ENCODE measurements at regions not wholly inside any gene's neighbourhood (a gene's known extent, or its start where the extent isn't known, plus 50 kb on each side); places are given as distances from the start of the nearest gene placed in this dataset.

DNA sequence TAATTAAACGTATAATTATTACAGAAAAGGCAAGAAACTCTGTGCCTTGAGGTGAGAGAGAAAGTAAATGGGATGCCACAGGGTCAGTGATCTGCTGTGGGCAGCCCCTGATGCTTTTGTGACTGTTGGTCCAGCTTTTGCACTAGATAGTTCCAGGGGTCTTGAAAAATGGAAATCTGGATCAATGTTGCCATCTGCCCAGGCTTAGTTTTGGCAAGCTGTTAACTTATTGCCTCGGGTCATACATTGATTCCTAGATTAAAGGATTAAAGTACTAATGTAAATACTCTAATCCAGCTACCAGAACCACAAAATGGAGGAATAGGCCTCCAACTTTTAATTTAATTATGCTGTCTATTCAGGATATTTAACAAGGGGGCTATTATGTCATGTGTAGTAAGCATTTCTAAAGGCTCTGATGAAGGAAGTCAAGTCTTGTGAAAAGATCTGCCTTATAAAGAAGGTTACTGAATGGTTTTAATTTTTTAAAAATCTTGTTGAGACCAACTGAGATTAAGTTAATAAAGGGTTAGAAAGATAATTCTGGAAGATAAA, 376.0 kb upstream of the HS3ST5 start:
- TF ChIP-seq, protein P1, sequence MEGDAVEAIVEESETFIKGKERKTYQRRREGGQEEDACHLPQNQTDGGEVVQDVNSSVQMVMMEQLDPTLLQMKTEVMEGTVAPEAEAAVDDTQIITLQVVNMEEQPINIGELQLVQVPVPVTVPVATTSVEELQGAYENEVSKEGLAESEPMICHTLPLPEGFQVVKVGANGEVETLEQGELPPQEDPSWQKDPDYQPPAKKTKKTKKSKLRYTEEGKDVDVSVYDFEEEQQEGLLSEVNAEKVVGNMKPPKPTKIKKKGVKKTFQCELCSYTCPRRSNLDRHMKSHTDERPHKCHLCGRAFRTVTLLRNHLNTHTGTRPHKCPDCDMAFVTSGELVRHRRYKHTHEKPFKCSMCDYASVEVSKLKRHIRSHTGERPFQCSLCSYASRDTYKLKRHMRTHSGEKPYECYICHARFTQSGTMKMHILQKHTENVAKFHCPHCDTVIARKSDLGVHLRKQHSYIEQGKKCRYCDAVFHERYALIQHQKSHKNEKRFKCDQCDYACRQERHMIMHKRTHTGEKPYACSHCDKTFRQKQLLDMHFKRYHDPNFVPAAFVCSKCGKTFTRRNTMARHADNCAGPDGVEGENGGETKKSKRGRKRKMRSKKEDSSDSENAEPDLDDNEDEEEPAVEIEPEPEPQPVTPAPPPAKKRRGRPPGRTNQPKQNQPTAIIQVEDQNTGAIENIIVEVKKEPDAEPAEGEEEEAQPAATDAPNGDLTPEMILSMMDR (IDR thresholded peaks at IDR 0.05): no peak
- H3K27me3 Mint-ChIP-seq: no peaks in the 10 kb centered on the region
- no peak overlapping the region for H3K4me3 Mint-ChIP-seq
- H3K9me3 Mint-ChIP-seq: no peaks in the 10 kb centered on the region
- H3K27ac Mint-ChIP-seq: no peak overlapping the region
- CTCF ChIA-PET: no interaction called here
- intact Hi-C loops (cut with micrococcal nuclease): no loop called here
- DNase-seq: no peak
- POLR2A ChIA-PET: no interaction called here
- H3K4me1 Mint-ChIP-seq: no peaks in the 10 kb centered on the region
- no peaks in the 10 kb centered on the region for H3K36me3 Mint-ChIP-seq (ENCODE audit: low read depth)
- ATAC-seq (ENCODE audit: low read depth): no peak

DNA sequence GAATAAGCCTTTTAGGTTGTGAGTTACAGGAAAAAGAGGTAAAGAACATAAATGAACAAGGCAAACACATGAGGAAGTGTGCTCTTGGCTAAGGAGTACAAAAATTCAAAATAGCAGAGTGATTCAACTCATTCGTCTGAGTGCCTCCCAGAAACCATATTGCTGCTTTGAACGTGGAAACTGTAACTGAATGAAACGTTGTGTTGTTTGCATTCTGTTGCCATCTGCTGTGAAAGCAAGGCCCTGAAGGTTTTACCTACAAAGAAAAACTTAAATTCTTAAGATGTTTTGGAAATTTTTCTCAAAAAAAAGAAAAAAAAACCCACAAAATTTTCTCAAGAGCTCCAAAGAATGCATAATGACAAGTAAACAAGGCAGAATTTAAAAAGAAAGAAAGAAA, 375.4 kb upstream of the HS3ST5 start:
- ChIA-PET POLR2A (no interaction called here), CTCF (no interaction called here)
- Mint-ChIP-seq H3K4me1 (no peaks in the 10 kb centered on the region), H3K4me3 (no peak overlapping the region), H3K36me3 (ENCODE audit: low read depth) (no peaks in the 10 kb centered on the region), H3K27me3 (no peaks in the 10 kb centered on the region), H3K9me3 (no peaks in the 10 kb centered on the region), H3K27ac (no peak overlapping the region)
- TF ChIP-seq, protein P1 (IDR thresholded peaks at IDR 0.05): no peak
- DNase-seq (no peak), ATAC-seq (ENCODE audit: low read depth) (no peak)
- intact Hi-C loops (cut with micrococcal nuclease): no loop called here

DNA sequence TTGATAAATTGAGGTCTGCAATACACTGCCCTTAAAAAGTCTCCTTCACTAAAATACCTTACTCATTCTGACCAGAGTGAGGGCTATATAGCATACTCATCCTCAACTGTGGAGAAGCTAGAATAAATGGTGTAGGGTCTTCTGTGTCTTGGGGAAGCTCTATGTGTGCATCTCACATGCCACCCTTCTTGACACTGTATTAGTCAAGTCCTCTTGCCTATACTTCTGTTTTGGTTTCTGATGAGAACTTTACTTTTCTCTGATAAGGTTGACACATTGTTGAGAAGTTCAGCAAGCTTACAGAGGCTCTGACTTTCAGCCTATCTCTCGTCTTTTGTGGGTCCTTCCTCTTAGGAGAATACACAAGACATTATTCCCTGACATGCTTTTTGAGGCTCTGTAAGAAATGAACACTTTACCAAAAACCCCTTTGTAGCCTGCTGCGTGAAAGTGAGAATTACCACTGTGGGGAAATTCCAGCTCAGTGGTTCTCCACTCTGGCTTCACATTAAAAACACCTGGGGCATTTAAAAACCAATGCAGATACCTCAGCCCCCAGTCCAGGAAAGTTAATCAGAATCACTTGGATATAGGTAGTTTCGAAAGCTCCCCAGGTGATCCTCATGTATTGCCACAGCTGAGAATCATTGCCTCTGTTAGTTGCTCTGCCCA, 372.1 kb upstream of the HS3ST5 start:
- ATAC-seq (ENCODE audit: low read depth): no peak
- DNase-seq: no peak
- ChIA-PET CTCF (no interaction called here), POLR2A (no interaction called here)
- TF ChIP-seq, protein P1 (IDR thresholded peaks at IDR 0.05): no peak
- intact Hi-C loops (cut with micrococcal nuclease): no loop called here
- Mint-ChIP-seq H3K4me1 (no peaks in the 10 kb centered on the region), H3K27ac (no peak overlapping the region), H3K9me3 (no peaks in the 10 kb centered on the region), H3K4me3 (no peak overlapping the region), H3K27me3 (no peaks in the 10 kb centered on the region), H3K36me3 (ENCODE audit: low read depth) (no peaks in the 10 kb centered on the region)

DNA sequence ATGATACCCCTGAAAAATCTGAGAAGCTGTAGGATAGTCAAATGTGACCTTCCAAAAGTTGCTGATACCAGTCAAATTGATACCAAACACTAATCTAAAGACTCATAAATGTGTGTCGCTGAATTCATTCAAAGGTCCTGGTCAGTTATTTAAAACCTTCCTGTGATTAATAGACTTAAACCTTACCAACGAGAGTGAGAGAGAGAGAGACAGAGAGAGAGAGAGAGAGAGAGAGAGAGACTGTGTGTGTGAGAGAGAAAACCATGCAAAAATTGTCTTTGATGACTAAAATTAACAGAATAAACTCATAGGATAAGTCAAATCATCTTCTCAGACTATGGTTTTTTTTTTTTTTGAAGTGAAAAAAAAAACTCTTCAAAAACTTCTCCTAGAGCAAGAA, 370.9 kb upstream of the HS3ST5 start:
- Mint-ChIP-seq H3K4me3 (no peak overlapping the region), H3K4me1 (no peaks in the 10 kb centered on the region), H3K27me3 (no peaks in the 10 kb centered on the region), H3K27ac (no peak overlapping the region), H3K36me3 (ENCODE audit: low read depth) (no peaks in the 10 kb centered on the region), H3K9me3 (no peaks in the 10 kb centered on the region)
- no peak for ATAC-seq (ENCODE audit: low read depth)
- DNase-seq: no peak
- ChIA-PET POLR2A (no interaction called here), CTCF (no interaction called here)
- TF ChIP-seq, protein P1 (IDR thresholded peaks at IDR 0.05): no peak
- intact Hi-C loops (cut with micrococcal nuclease): no loop called here

DNA sequence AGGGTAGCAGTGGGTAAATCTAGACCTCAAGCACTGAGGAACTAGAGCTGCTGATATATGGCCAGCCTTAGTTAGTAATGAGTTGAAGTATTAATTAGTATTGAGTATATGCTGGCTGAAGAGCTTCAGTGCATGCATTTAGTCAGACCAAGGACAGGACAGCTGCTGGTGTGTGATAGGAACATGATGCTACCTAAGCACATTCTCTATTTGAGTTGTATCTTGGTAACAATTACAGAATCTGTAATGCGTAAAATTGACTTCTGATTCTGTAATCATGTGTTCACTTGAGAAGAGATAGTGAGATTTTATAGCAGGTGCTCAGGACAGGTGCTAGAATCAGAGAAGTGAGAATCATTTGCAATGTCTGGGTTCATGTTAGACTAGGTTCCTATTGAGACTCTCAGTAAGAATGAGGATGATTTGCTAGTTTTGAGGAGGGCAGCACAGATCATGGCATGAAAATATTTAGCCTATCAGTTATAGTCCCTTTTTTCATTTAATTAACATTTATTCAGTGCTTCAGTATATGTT, 369.4 kb upstream of the HS3ST5 start:
- DNase-seq (no peak), ATAC-seq (ENCODE audit: low read depth) (no peak)
- CTCF ChIA-PET: no interaction called here
- no peaks in the 10 kb centered on the region for H3K27me3 Mint-ChIP-seq
- POLR2A ChIA-PET: no interaction called here
- no peaks in the 10 kb centered on the region for H3K4me1 Mint-ChIP-seq
- H3K4me3 Mint-ChIP-seq: no peak overlapping the region
- TF ChIP-seq, protein P1 (IDR thresholded peaks at IDR 0.05): no peak
- intact Hi-C loops (cut with micrococcal nuclease): no loop called here
- H3K27ac Mint-ChIP-seq: no peak overlapping the region
- H3K36me3 Mint-ChIP-seq (ENCODE audit: low read depth): no peaks in the 10 kb centered on the region
- H3K9me3 Mint-ChIP-seq: peaks cover 2% of the 10 kb centered on the region
